K562 (cell line): ENCODE measurements at regions not wholly inside any gene's neighbourhood (a gene's known extent, or its start where the extent isn't known, plus 50 kb on each side); places are given as distances from the start of the nearest gene placed in this dataset.

Source experiments
- CREB3L1 ChIP-seq: fragments of 450-650 bp; IDR thresholded peaks from 2 replicates; pipeline ENCODE4 v1.6.1; 2014; ENCODE audit warnings: low read depth, mild to moderate bottlenecking, moderate library complexity, borderline replicate concordance
- KLF16 ChIP-seq: IDR thresholded peaks from 2 replicates; pipeline ENCODE4 v1.6.1; 2016; ENCODE audit warnings: antibody characterized with exemption
- MIER1 ChIP-seq: fragments of 450-650 bp; IDR thresholded peaks from 2 replicates; pipeline ENCODE4 v1.6.1; 2016; ENCODE audit warnings: antibody characterized with exemption, mild to moderate bottlenecking, low read depth
- NCOA1 ChIP-seq: fragments of 450-650 bp; IDR thresholded peaks from 2 replicates; pipeline ENCODE4 v1.6.1; 2016; ENCODE audit warnings: low read depth
- POLR2A ChIP-seq: fragments of 450-650 bp; conservative IDR thresholded peaks from 2 replicates; pipeline ENCODE4 v1.6.1; 2016
- PRDM10 ChIP-seq: fragments of 450-650 bp; IDR thresholded peaks from 2 replicates; pipeline ENCODE4 v1.6.1; 2018; ENCODE audit not compliant: partially characterized antibody
- TF ChIP-seq, protein P1 (sequence below): fragments of 450-650 bp; IDR thresholded peaks from 2 replicates; pipeline ENCODE4 v1.7.0; 2016; ENCODE audit warnings: borderline replicate concordance
- TF ChIP-seq, protein P2 (sequence below), 2 experiments: fragments of 250-450 bp in 1 of 2; fragments of 450-650 bp in 1 of 2; sonication (Bioruptor Pico) in 1 of 2; IDR thresholded peaks; 2 replicates each; pipeline versions ENCODE4 v1.6.1 to v1.8.0; 2016 to 2021; ENCODE audit warnings: mild to moderate bottlenecking in 2 of 2, moderate library complexity in 2 of 2, missing compliant biosample characterization in 1 of 2, missing genetic modification characterization in 1 of 2

- TF ChIP-seq PRDM10, result no peak
- TF ChIP-seq, protein P1, sequence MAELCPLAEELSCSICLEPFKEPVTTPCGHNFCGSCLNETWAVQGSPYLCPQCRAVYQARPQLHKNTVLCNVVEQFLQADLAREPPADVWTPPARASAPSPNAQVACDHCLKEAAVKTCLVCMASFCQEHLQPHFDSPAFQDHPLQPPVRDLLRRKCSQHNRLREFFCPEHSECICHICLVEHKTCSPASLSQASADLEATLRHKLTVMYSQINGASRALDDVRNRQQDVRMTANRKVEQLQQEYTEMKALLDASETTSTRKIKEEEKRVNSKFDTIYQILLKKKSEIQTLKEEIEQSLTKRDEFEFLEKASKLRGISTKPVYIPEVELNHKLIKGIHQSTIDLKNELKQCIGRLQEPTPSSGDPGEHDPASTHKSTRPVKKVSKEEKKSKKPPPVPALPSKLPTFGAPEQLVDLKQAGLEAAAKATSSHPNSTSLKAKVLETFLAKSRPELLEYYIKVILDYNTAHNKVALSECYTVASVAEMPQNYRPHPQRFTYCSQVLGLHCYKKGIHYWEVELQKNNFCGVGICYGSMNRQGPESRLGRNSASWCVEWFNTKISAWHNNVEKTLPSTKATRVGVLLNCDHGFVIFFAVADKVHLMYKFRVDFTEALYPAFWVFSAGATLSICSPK, result no peak
- no peak for TF ChIP-seq KLF16
- TF ChIP-seq, protein P2, sequence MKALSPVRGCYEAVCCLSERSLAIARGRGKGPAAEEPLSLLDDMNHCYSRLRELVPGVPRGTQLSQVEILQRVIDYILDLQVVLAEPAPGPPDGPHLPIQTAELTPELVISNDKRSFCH (CRISPR knock-in tag; IDR thresholded peaks at IDR 0.05), result no peak
- TF ChIP-seq, protein P2 (tag; IDR thresholded peaks at IDR 0.05), result no peak
- TF ChIP-seq NCOA1, result no peak
- TF ChIP-seq MIER1, result no peak
- no peak for TF ChIP-seq POLR2A
- TF ChIP-seq CREB3L1, result no peak
These were observed 1371.1 kb downstream of the FSCB start (continued) for GRCh38 chr14:43135877-43136411.
